Inferior parietal cortex (tissue), 1 donor: ENCODE measurements at regions not wholly inside any gene's neighbourhood (a gene's known extent, or its start where the extent isn't known, plus 50 kb on each side); places are given as distances from the start of the nearest gene placed in this dataset.
"Not testable (repeated sequence)": the region's sequence is repeated elsewhere in the genome, so short reads cannot be mapped to it uniquely, and the experiment has no call there.

ENCODE experiments used
- DNase-seq: peaks from one replicate; pipeline ENCODE4 v3.0.0-alpha.2; 2016; ENCODE audit errors: extremely low spot score

DNA sequence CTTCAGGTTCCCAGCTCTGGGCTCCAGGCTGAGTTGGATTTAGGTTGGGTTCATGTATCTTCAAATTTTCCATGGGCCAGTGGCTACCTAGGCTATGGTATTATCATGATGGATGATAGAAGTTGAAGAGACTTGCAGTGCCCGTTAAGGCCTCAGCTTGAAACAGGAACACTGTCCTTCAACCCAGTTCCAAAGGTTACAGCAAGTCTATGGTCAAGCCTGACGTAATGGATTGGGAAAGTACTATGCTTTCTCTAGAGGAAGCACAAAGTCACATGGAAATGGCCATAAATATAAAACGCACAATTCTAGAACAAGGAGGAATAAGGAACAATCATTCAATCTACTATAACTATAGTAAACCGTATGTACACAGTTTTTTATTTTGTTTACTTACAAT lies 593.2 kb downstream of the ZEB2 start:
- no peak for DNase-seq

DNA sequence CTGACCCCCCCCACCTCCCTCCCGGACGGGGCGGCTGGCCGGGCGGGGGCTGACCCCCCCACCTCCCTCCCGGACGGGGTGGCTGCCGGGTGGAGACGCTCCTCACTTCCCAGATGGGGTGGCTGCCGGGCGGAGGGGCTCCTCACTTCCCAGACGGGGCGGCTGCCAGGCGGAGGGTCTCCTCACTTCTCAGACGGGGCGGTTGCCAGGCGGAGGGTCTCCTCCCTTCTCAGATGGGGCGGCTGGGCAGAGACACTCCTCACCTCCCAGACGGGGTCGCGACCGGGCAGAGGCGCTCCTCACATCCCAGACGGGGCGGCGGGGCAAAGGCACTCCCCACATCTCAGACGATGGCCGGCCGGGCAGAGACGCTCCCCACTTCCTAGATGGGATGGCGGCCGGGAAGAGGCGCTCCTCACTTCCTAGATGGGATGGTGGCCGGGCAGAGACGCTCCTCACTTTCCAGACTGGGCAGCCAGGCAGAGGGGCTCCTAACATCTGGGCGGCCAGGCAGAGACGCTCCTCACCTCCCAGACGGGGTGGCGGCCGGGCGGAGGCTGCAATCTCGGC lies 597.6 kb downstream of the ZEB2 start:
- DNase-seq = not testable (repeated sequence)

DNA sequence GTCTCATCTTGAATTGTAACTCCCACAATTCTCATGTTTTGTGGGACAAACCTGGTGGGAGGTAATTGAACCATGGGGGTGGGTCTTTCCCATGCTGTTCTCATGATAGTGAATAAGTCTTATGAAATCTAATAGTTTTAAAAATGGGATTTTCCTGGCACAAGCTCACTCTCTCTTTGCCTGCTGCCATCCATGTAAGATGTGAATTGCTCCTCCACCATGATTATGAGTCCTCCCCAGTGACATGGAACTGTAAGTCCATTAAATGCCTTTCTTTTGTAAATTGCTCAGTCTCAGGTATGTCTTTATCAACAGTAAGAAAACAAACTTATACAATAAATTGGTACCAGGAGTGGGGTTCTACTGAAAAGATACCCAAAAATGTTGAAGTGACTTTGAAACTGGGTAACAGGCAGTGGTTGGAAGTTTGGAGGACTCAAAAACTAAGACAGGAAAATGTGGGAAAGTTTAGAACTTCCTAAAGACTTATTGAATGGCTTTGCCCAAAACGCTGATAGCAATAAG lies 601.4 kb downstream of the ZEB2 start:
- DNase-seq = no peak

DNA sequence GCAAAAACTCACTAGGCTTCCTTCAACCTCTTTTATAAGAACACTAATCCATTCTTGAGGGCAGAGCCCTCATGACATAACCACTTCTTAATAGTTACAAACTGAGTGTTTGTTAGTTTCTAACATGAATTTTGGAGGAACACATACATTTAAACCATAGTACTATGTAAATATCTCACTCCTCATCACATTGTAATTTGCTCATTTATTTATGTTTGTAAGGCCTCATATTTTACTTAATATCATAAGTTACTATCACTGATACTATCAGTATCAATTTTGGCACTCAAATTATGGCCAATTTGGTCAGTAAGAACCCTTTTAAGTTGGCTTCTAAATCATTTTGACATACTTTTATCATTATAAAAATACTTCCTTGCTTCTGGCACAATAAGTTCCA lies 603.1 kb downstream of the ZEB2 start:
- no peak for DNase-seq

DNA sequence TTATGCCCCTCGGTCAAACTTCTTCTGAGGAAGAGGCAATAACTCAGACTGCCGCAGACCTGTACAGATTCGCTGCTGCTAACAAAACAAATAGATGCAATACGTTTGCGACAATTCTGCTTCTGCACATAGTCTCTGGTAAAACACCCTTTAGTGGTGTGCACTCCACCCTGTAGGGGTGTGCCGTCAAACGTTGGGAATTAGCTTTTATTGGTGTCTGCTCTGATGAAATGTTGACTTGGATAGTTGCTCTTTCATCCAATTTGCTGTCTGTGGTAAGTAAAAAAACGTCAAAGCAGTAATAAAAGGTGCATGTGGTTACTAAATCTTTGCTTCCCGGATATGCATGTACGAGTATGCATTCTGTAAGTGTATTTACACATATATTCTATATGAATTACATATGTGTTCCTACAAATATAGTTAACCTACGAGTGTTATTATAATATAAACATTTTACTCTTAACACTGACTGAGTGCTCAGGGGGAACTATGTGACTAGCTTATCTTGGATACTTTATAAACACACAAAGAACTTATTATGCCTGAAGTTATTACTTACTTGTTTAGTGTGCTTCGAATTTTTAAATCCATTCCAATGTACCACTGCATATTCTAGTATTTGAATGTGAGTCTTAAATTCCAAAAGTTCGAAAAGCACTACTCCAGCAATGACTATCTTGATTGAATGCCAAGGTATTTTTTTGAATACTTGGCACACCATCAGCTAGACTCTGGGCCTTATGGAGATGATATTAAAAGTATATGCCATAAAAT lies 610.2 kb downstream of the ZEB2 start:
- DNase-seq = no peak

DNA sequence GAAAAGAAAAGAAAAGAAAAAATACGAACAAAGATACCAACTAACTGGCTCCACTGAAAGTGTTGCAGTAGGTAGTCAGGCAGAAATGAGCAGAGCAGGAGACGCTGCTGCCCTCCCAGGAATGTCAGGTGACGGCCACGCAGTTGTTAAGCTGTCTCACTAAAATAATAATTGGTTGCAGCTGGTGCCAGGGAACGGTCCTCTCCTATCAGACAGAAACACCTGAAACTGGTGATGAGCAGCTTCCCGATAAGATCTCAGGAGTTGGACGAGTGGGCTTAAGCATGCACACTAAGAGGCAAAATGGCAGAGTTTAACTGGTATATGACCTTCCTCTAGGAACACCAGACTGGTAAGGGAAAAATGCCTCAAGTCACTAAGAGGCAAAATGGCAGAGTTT lies 611.1 kb downstream of the ZEB2 start:
- no peak for DNase-seq

DNA sequence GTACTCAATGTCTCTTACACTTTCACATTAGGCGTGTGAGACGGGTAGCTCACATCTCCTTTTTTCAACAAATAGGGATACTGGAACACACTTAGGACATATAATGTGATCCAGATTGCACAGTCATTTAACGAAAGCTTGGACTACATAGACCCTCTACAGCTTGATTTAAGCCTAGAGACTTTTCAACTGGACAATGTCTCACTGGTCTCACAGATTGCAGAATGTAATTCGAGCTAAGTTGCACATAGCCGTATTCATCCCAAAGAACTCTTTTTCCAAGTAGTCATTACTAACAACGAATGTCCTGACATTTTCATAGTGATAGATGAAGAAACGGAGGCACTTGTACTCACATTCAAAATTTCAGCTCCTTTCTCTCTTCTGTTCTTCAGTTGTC lies 612.1 kb downstream of the ZEB2 start:
- DNase-seq = no peak

DNA sequence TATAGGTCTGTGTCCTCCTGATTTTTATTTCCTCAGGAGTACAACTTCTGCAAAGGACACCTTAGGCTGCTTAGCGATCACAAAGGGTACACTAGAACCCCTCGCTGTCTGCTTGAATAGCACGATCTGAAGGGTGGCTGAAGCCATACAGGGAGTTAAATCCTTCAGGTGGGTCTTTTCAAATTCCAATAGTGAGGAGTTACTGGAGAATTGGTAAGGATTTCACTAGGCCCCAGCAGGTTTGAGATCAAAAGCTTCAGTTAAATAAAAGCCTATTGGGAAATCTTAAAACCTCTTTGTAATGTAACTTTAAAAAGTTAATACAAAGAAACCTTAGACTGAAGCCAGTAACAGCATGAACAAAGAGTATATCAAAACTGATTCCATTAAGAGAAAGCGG lies 613.1 kb downstream of the ZEB2 start:
- DNase-seq = no peak

DNA sequence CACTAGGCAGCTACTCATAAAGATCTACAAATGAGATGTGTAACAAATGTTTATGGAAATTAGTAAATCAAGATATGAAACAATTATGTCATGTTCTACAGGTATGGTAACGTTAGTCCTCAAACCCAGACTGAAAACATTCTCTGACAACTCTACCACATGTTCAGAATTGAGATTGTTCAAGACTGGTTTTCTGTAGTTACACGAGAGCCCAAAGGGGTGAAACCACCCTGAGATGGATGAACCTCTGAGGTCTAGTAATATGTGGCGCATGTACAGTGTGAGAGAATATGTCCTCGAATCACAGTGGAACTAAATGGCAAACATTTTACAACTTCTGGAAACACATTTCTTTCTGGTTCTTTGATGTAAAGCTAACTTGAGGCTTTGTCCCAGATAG lies 614.3 kb downstream of the ZEB2 start:
- DNase-seq = no peak

DNA sequence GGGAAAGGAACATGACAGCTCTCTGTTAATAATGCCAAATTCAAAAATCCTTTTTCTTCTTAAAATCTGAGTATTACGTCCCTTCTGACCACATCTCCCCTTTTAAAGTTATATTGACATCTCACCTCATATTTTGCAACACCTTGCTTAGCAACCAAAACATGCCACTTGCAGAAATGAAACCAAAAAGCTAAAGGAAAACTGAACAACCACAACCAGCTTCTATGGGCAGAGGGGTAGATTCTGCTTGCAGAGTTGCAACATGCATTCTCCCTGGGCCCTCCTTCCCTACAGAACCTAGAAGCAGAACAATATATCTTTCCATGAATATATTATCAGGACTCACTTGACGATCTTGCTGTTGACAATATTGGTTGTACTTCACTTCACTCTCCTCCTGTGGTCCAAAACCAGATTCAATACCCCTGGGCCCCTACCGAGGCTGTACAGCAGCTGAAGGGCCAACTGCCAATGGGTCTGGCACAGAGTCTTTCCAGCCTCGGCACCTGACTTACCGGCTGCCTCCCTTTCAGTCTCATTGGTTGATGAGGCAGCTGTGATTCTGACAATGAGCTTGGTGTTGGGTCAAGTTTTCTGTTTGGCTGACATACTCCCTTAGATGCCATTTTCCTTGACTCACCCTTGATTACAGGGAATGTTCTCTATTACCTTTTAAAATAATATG lies 616.6 kb downstream of the ZEB2 start:
- no peak for DNase-seq

DNA sequence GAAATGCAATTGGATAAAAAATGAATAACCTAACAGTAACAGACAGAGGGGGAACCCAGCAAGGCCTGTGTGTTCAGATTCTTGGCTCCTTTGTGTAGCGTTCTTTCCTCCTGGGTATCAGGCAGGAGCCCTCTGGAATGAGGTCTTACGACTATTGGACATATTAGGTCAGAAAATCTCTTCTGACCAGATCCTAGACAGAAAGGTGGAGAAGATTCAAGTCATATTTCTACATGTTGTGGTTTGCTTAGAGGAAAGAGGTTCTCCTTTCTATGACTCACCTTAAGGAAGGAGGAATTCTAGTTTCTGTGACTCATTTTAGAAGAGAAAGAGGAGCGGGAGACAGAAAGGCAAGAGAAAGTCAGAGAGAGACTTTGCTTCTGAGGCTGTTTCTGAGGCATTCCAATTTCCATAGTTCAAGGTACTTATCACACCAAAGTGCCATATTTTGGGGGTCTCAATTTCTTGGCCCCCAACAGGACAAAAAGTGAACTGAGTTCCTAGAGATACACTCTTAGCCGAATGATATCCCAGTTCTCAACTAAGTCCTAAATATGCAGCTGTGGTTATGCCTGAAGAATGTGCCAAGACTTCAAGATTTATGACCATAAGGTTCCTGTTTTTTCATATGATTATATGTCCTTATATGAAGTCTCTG lies 618.6 kb downstream of the ZEB2 start:
- DNase-seq = no peak

DNA sequence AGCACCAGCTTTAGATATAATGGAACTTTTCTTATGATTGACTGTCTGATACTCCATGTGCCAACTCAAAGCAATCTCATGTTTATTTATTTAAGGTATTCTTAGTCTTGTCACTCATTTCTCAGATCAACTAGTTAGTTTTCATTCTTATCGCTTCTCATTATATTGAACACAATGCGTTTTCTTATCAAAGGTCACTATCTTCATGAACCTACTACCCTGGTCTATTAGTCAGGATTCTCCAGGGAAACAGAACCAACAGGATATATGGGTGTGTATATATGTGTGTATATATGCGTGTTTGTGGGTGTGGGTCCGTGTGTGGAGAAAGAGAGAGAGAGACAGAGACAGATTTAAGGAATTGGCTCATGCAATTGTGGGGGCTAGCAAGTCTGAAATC lies 619.9 kb downstream of the ZEB2 start:
- no peak for DNase-seq

DNA sequence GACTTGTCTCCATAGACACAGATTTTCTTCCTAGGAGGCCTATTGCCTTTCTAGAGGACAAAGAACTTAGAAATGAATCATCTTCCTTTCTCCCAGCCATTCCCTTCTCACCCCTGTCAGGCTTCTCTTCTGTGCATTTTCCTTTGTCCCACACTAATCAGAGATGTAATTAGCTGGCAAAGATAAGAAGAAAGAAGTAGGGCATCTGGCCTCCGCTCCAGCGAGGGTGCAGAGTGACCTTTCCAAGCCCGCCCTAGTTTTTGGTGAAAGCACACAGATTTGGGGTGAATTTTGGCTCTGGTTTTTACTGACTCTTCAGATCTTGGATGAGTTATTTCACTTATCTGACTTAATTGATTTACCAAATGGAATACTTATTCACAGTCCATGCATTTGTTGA lies 626.5 kb downstream of the ZEB2 start:
- DNase-seq = no peak

DNA sequence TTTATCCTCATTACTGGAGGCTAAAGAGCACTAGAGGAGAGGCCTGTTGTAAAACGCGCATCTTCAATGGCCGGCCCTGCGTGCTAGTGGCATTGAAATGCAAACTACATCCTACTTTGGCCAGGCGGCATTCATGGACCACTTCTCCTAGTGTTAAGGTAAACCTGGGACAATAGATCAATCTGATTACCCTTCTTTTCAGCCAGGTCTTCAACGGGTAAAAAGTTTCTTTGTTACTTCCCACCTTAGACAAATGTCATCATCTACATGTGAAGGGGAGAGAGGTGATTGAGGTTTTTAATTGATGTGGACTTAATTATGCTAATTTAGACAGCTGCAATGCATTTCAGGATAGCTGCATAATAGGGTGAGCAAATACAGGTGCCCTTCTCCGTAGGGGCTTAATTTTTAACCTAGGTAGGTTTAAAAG lies 628.0 kb downstream of the ZEB2 start:
- no peak for DNase-seq

DNA sequence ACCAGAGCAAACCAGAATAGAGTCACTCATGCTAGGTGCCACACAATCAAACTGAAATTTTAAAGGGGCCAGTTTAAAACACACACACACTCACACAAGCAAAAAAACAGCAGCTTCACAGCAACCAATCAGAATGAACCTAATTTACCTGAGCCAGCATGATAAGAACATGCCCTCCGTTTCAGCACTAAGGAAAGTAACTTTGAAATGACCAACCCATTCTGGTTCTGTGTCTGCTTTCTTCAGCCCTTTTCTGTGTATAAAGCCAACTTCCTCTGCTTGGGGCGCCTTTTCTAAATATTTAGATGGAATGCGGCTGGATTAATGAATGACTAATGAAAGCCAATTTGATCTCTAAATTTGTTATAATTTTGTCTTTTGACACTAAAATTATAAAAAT lies 629.1 kb downstream of the ZEB2 start:
- DNase-seq = no peak

DNA sequence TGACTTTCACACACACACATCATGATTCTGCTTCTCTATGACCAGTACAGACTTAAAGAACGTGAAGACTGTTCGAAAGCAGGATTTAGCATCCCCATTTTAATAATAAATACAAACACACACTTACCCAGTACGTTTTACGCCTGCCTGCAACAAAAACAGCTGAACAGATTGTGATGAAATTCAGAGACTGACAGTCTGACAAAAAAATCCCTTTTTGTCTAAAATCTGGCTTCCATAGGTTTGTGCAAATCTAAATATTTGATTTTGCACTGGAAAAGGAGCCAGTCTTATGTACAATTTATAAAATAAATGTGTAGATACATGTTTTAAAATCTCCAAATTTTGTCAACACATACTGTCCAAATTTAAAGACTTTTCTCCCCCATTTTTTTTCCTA lies 630.7 kb downstream of the ZEB2 start:
- DNase-seq = no peak

DNA sequence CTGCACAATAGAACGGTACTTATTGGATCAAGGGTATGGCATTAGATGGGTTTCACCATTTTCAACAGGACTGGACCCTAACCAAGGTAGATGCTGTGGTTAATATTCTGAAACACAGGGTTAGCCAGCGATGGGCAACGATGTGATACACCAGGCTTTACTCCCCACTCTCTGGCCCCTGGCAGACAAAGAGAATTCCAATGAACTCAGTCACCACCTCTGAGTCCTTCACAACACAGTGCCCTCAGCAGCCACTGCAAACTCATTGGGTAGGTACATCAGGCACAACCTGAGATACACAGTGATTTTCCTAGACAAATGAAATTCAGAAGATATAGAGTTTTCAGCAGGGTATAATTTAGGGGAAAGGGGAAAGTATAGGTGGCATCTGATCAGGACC lies 634.5 kb downstream of the ZEB2 start:
- DNase-seq = no peak

DNA sequence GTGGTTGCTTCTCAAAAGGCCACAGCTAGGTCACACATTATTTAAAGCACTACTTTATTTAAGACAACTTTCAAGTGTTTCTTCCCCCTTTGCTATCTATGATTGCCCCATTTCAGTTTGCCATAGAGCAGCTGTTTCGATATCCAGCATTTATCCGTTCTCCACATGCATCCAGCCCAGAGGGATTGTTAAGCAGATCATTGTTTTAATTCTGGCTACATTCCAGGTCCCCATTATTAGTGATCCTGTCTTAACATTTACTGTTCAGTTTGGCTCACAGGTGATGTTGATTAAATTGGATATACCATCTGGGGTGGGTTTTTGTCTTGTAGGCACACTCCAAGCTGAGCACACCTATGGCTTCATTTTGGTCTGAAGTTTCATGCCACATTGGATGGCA lies 638.7 kb downstream of the ZEB2 start:
- DNase-seq = no peak

DNA sequence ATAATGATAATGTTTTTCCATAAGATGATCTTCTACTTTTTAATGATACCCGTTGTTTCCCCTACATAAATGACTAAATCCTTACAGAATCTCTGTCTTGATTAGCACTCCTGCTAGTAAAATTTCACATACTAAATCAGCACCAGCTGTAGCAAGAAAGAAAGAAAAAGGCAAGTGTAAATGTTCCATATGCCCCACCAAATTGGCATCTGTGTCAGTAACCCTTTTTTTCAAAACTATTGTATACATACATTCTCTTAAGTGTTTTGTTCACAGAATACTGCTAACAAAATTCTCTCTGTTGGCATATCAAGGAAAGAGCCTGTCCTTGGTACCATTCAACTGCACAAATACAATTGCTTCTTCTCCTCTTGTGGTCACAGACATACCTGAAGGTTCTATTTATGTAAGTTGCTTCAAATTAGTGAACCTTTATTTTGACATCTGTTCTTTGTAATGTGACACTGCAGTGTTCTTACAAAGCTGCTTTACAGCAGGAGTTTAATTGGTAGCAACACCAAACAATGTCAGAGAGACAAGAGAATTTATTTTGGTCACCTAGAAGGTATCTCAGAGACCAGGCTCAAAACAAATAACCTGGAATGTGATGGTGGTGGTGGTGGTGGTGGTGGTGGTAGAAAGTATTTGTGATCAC lies 641.9 kb downstream of the ZEB2 start:
- DNase-seq = no peak

DNA sequence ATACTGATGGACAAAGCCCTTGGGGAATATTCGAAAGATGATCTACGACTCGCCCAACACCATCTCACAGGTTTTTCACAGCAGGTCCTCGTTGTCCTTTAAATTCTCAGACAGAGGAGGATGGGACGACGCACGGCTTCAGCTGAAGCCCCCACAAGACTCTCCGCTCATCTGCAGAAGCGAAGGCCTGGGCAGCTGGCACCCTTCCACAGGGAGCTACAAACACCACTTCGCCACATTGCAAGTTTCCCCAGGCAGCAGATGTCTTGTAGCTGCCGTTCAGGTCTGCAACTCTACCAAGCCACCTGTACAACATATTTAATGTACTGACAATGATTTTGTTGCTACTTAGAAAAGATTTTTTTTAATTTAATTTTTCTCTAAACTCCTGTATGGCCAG lies 642.9 kb downstream of the ZEB2 start:
- no peak for DNase-seq

DNA sequence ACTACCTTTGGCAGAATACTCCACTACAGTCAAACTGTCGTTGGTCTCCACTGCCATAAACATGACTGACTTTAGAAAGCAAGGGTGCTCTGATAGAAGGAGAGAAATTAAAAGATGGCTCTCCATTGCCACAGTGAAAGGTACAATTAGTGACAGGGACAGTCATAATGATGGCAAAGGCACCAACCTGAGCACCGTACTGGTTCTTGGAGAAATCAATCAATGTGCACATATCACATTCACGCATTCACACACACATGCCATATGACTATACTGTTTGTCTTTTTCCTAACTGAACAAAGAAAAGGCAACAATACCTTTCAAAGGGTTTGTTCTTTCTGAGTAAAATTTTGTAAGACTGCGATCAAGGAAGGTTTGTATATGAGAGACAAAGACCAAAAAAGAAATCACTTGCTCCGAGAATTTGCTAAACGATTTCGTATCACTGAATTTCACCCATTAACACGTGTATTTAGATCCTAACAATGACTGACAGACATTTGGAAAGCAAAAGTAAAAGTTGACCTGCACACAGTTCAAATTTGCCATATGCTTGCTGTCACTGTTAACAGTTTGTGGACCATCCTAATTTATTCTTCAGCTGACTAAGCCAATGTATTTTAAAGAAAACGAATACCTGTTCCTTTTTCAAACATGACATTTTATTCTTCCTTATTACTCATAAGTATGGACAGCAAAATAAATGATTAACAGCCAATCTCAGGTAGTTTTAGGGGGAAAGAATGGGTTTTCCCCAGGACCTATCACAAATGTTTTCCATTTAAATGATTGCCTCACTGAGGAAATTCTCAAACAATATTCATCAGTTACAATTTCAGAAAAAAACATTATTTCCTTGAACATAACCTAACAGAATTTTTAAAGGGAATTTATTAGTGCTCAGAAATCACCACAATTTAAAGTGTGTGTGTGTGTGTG lies 644.4 kb downstream of the ZEB2 start:
- no peak for DNase-seq
